GM12875 (cell line): ENCODE measurements at regions not wholly inside any gene's neighbourhood (a gene's known extent, or its start where the extent isn't known, plus 50 kb on each side); places are given as distances from the start of the nearest gene placed in this dataset.

Source experiments
- H3K4me3 ChIP-seq: one replicate; pipeline ENCODE4 v1.5.1; 2011; ENCODE audit warnings: low read depth, low read length, control low read depth
- TF ChIP-seq, protein P1 (sequence below): IDR thresholded peaks from 2 replicates; pipeline ENCODE4 v1.5.1; 2011; ENCODE audit warnings: low read depth, mild to moderate bottlenecking, control low read depth, inconsistent platforms, low read length, moderate library complexity, borderline replicate concordance; ENCODE audit not compliant: insufficient read depth

DNA sequence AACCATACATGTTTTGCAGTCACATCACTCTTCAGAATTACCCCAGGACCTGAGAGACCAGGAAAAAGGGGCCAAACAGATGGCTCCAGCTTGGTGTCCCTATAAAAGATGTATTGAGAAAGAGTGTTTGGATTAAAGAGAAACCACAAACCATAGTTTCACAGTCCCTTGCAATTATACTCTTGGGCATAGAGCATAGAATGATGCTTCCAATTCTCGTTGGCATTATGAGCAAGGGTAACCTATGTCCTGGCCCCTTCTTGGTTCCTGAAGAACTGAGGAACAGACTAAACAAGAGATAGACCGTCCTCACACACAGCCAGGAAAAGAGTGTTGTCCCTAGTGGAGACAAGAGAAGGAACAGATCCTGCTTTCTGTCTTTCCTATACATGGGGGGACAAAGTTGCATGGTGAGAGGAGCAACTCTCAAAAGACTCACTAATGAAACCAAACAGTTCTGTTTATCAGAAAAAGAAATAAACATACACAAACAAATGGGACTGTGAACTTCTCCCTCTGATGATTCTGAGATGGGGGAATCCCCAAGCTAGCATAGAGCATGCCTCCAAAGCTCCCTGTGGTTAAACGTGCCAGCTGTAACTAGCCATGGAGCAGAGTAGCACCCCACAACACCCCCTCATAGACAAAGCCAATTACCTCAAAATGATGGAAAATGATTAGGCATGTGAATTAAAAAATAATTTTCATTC, 908.6 kb downstream of the NTRK3 start:
- no peak overlapping the region for H3K4me3 ChIP-seq
- TF ChIP-seq, protein P1, sequence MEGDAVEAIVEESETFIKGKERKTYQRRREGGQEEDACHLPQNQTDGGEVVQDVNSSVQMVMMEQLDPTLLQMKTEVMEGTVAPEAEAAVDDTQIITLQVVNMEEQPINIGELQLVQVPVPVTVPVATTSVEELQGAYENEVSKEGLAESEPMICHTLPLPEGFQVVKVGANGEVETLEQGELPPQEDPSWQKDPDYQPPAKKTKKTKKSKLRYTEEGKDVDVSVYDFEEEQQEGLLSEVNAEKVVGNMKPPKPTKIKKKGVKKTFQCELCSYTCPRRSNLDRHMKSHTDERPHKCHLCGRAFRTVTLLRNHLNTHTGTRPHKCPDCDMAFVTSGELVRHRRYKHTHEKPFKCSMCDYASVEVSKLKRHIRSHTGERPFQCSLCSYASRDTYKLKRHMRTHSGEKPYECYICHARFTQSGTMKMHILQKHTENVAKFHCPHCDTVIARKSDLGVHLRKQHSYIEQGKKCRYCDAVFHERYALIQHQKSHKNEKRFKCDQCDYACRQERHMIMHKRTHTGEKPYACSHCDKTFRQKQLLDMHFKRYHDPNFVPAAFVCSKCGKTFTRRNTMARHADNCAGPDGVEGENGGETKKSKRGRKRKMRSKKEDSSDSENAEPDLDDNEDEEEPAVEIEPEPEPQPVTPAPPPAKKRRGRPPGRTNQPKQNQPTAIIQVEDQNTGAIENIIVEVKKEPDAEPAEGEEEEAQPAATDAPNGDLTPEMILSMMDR: no peak

DNA sequence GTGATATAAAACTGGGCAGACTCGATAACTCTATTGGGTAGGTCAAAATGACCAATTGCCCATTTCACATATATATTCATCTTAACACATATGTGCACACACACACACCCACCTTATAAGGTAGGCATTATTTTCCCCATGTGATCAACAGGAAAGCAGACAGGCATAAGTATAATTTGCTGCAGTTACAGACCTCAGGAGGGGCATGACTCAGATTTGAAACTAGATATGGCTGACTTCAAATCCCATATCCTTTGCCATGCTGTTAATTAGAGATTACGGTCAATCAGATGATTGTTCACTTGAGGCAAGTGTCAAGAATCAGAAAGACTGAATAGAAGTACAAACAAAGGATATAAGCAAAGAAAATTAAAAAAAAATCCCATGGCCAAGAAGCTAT, 910.6 kb downstream of the NTRK3 start:
- H3K4me3 ChIP-seq: no peak overlapping the region
- TF ChIP-seq, protein P1: no peak

DNA sequence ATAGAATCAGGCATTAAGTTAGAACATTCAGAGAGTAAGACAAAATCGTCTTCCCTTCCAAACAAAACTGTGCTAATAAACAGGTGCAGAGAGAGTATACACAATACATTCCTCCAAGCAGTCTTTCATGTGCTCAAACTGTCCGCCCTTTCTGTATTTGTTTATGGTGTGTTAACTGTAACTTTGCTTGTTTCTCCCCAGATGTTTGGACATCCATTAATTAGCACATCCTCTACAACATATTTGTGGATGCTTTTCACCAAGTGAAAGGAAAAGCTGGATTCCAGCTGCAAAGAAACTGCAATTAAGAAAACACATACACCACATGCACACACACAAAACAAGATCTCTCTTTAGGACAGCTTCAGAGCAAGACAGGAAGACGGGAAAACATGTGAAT, 912.6 kb downstream of the NTRK3 start:
- no peak overlapping the region for H3K4me3 ChIP-seq
- TF ChIP-seq, protein P1: no peak

DNA sequence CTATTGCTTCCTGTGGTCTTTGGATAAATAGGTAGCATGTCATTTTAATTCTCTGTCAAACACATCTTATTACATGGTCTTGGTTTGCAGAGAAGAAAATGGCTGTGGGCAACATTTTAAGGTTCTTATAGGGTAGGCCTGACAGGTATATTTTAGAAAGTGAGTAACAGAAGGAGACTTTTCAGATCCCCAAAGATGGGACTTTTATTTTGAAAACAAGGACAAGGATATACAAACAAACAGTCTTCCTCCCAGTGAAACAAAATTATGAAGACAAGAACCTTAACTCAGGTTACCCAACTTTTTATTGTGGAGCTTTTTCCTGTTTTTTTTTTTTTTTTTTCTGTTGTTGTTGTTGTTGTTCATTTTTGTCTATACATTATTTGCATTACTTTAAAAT, 916.2 kb downstream of the NTRK3 start:
- no peak overlapping the region for H3K4me3 ChIP-seq
- TF ChIP-seq, protein P1: no peak

DNA sequence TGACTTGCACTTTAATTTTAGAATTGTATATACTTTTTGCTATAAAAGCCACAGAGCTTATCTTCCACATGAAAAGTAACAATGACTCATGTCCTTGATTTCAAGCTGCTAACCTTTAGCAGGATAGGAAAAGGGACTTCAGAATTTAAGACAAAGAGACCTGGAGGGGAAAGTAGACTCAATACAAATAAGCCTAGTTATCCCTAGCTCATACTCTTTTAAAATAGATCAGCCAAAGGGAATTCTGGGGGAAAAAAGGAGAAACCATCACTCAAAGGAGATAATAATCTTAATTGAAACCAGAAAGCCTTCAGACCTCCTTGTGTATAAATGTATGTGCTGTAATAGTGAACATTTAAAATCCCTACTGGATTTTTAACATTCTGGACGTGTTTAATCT, 930.3 kb downstream of the NTRK3 start:
- TF ChIP-seq, protein P1: no peak
- no peak overlapping the region for H3K4me3 ChIP-seq

DNA sequence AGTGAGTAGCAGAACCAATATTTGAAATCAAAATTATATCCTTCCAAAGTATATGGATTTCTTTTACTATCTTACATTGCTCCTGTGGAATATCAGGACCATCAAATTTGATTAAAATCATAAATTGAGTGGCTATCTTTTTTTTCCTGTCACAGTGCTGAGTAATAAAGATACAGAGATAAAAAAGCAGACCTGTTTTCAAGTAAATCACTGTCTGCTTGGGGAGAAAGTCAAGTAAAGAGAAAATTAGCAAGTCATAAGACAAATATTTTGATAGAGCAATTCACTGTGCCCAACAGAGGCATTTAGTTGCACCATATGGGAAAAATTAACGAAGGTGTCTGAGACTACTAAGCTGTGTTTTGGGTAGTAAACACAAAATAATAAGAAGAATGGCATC, 933.7 kb downstream of the NTRK3 start:
- TF ChIP-seq, protein P1: no peak

DNA sequence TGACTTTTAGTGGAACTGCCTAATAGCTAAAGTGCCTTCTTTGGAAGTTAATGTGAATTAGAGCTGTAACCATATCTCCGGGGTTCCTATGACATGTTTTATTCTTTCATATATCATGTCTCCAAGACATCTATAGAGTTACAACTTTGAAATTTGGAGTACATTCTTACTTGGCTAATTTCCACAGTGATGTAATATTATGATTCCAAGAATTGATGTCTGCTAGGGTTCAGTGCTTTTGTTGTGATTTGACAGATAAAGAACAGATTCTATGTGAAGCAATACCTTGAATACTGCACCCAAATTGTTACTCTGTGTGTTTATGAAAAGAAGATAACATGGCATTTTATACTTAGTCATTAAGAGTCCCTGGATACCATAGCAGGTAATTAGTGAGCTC, 934.3 kb downstream of the NTRK3 start:
- no peak overlapping the region for H3K4me3 ChIP-seq
- TF ChIP-seq, protein P1: no peak

More for the DNA sequence above, 933.7 kb downstream of the NTRK3 start:
- no peak overlapping the region for H3K4me3 ChIP-seq
